ENCODE measurements at regions not wholly inside any gene's neighbourhood (a gene's known extent, or its start where the extent isn't known, plus 50 kb on each side); places are given as distances from the start of the nearest gene placed in this dataset.
A peak's percentile ranks its signal among the peaks of the same experiment; 100 is the strongest.

DNA sequence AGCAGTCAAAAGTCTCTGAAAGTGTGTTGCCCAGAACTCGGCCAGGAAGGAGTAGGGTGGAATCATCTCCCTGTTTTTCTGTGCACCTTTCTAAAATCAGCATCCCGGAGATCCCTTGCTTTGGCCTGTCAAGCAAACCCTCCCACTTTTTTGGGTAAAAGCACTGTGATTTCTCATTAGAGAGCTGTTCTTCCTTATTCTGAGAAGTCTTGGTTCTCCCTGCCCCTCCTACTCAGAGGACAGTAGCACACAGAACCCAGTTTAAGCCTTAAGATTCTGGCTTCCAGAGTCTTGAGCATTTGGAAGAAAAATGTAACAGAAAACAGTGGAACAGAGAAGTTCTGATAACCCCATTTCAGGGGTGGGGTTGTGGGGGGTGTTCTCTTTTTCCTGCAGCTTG lies 52.6 kb upstream of the KATNAL1 start:
- Mint-ChIP-seq H3K4me3 (no peak overlapping the region), H3K27ac (peak overlapping the region; percentile 9), H3K4me1 (peaks cover 14% of the 10 kb centered on the region), H3K27me3 (no peaks in the 10 kb centered on the region), H3K9me3 (no peaks in the 10 kb centered on the region), H3K36me3 (peaks cover 5% of the 10 kb centered on the region)
- DNase-seq (no peak), ATAC-seq (ENCODE audit: low read depth) (no peak)
- POLR2A ChIA-PET: interaction anchor here (1.0 kb wide), 1 partner anchor 35 kb away, joined by 3 read pairs; no protein-coding TSS in a partner anchor

DNA sequence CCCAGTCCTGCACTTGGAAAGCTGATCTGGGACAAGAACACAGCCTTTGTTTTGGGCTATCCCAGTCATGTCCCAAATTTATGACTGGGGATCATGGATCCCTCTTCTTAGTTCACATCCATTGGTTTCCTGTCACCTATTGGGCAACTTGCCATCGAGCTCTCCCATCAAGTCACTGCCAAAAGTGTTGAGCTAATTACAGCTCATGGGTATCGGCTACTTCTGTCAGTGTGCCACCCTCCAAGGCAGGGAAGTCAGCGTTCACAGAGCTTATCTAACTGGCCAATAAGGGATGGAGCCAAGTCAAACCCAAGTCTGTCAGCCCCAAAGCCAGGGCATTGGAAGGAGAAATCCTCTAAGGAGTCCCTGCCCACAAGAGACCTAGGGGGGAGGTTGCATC lies 53.2 kb upstream of the KATNAL1 start:
- no peak overlapping the region for H3K4me3 Mint-ChIP-seq
- H3K36me3 Mint-ChIP-seq: peaks cover 5% of the 10 kb centered on the region
- peaks cover 13% of the 10 kb centered on the region for H3K4me1 Mint-ChIP-seq
- H3K27ac Mint-ChIP-seq: no peak overlapping the region
- POLR2A ChIA-PET: interaction anchor here (1.0 kb wide), 1 partner anchor 34 kb away, joined by 3 read pairs; no protein-coding TSS in a partner anchor
- no peak for ATAC-seq (ENCODE audit: low read depth)
- DNase-seq: no peak
- no peaks in the 10 kb centered on the region for H3K9me3 Mint-ChIP-seq
- no peaks in the 10 kb centered on the region for H3K27me3 Mint-ChIP-seq

DNA sequence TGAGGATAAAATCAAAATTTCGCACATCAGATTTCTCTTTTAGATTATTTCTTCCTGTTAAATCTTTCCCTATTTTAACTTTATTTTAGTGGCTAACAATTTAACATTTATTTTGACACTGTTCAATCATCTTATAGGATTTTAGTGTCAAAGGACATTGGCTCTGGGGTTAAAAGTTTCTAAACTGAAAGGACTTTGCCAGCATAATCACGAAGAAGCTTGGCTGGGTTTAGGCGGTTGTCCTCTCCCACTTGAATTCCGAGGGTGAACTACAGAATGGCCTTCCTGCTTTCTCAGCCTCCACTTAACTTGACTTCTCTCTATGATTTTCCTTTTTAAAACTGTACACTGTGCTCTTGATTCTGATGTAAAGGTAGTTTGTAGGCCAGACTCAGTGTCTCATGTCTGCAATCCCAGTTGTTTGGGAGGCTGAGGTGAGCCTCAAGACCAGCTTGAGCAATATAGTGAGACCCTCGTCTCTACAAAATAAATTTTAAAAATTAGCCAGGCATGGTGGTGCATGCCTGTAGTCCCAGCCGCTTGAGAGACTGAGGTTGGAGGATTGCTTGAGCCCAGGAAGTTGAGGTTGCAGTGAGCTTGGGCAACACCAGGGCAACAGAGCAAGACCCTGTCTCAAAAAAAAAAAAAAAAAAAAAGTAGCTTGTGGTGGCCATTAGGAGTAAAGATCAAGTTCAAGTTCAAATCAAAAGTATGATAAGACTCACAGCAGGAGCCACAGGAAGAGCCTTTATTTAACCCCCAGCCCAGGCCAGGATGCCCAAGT lies 54.8 kb upstream of the KATNAL1 start:
- no peaks in the 10 kb centered on the region for H3K27me3 Mint-ChIP-seq
- no peaks in the 10 kb centered on the region for H3K9me3 Mint-ChIP-seq
- POLR2A ChIA-PET: interaction anchor here (0.6 to 0.7 kb wide), 2 partner anchors 9 to 166 kb away, joined by 4 read pairs; no protein-coding TSS in a partner anchor
- ATAC-seq (ENCODE audit: low read depth): no peak
- H3K27ac Mint-ChIP-seq: no peak overlapping the region
- no peak for DNase-seq
- H3K36me3 Mint-ChIP-seq: peaks cover 5% of the 10 kb centered on the region
- no peak overlapping the region for H3K4me3 Mint-ChIP-seq
- peaks cover 9% of the 10 kb centered on the region for H3K4me1 Mint-ChIP-seq

DNA sequence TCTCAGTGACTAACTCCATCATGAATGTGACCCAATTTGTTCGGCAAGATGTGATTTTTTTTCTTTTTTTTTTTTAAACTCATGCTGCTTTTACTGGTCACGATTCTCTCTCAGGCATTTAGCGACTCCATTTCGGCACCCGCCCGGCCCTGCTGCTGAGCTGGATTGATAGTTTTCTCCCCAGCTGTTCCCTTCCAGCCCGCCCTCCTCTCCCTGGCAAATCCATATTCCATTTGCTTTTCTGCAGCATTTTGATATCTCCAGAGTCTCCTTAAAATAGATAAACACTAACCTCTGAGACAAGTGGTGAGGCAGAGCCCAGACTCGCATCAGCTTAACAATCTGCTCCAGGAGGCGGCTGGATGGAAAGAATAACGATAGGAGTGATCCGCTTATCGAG lies 55.5 kb upstream of the KATNAL1 start:
- no peak overlapping the region for H3K27ac Mint-ChIP-seq
- no peak overlapping the region for H3K4me3 Mint-ChIP-seq
- H3K4me1 Mint-ChIP-seq: peaks cover 9% of the 10 kb centered on the region
- H3K27me3 Mint-ChIP-seq: no peaks in the 10 kb centered on the region
- POLR2A ChIA-PET: interaction anchor here (0.6 to 0.7 kb wide), 2 partner anchors 9 to 167 kb away, joined by 4 read pairs; no protein-coding TSS in a partner anchor
- ATAC-seq (ENCODE audit: low read depth) (no peak), DNase-seq (no peak)
- H3K36me3 Mint-ChIP-seq: peaks cover 6% of the 10 kb centered on the region
- no peaks in the 10 kb centered on the region for H3K9me3 Mint-ChIP-seq

DNA sequence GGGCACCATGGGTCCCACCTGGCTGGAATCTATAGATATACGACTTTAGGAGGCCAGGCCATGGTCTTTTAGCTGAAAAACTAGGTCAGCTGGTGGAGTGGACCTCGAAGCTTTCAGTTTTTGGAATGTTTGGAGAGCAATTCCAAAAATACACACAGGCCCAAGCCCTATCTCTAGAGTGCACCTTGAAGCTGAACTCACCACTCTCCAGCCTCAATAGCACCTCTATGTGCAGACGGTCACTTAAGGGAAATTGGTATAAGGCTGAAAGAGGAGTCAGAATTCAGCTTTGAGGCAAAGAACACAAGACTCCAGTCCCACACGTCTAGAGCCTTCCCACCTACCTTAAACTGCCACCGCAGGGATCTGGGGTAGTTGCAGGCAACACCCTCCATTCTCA lies 56.4 kb upstream of the KATNAL1 start:
- peaks cover 9% of the 10 kb centered on the region for H3K36me3 Mint-ChIP-seq
- ATAC-seq (ENCODE audit: low read depth): no peak
- H3K27me3 Mint-ChIP-seq: no peaks in the 10 kb centered on the region
- H3K9me3 Mint-ChIP-seq: peaks cover 1% of the 10 kb centered on the region
- no peak overlapping the region for H3K27ac Mint-ChIP-seq
- peaks cover 12% of the 10 kb centered on the region for H3K4me1 Mint-ChIP-seq
- DNase-seq: no peak
- POLR2A ChIA-PET: no interaction called here
- H3K4me3 Mint-ChIP-seq: no peak overlapping the region

DNA sequence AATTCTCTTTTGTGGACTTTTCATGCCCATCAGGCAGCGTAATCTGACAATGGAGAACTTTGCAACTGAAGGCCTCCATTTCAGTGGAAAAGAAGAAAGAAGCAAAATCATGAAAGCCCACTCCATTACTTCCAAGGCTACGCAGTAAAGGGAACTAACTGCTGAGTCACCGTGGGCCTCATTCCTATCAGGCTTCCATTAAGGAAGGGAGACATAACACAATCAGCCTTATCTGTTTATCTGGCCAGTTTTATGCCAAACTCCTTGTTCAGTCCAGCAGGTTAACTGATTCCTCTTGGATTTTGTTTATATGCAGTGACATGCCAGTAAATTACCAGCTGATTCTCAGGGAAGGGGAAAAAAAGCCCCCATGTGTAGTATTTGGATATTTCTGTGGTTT lies 56.8 kb upstream of the KATNAL1 start:
- Mint-ChIP-seq H3K27me3 (no peaks in the 10 kb centered on the region), H3K27ac (no peak overlapping the region), H3K36me3 (peaks cover 13% of the 10 kb centered on the region), H3K4me1 (peaks cover 16% of the 10 kb centered on the region), H3K9me3 (peaks cover 1% of the 10 kb centered on the region), H3K4me3 (no peak overlapping the region)
- DNase-seq (no peak), ATAC-seq (ENCODE audit: low read depth) (no peak)
- POLR2A ChIA-PET: no interaction called here

DNA sequence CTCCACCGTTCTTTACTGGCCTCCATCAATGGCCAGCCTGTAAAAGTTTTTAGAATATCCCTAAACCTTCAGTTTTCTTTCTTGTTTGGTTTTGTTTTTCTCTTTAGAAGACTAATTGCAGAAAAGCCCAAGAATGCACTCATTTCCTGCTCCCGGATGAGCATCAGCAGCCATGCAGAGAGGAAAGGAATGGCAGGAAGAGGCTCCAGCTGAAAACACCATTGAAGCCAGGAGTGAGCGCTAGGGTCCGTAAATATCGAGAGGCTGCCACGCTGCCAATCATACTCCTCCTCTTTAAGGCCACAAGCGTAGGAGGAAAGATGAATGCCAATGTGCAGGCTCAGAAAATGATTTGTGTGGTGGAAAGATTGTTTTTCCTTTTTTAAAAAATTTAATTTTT lies 57.4 kb upstream of the UBE2L5 start:
- no peak overlapping the region for H3K27ac Mint-ChIP-seq
- peaks cover 19% of the 10 kb centered on the region for H3K4me1 Mint-ChIP-seq
- H3K27me3 Mint-ChIP-seq: no peaks in the 10 kb centered on the region
- H3K4me3 Mint-ChIP-seq: no peak overlapping the region
- no peak for ATAC-seq (ENCODE audit: low read depth)
- H3K9me3 Mint-ChIP-seq: peaks cover 1% of the 10 kb centered on the region
- no peak for DNase-seq
- POLR2A ChIA-PET: no interaction called here
- peaks cover 13% of the 10 kb centered on the region for H3K36me3 Mint-ChIP-seq

DNA sequence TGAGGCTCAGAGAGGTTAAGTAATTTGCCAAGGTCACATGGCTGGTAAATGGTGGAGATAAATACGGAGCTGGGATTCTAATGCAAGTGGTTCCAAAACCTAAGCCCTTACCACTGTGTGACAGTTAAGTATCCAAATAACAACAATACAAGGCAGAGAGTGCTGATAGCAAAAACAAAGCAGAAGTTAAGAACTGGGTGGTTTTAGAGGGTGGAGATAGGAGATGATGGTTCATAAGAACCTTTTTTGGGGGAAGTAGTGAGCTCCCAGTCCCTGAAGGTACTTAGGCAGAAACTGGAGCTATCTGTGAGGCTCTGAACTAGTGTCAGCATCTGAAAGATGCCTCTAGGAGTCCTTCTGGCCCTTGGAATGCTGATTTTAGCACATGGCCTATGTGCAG lies 56.2 kb upstream of the UBE2L5 start:
- Mint-ChIP-seq H3K9me3 (peaks cover 1% of the 10 kb centered on the region), H3K4me3 (no peak overlapping the region), H3K36me3 (peaks cover 16% of the 10 kb centered on the region), H3K27ac (no peak overlapping the region), H3K27me3 (no peaks in the 10 kb centered on the region), H3K4me1 (peaks cover 28% of the 10 kb centered on the region)
- DNase-seq (no peak), ATAC-seq (ENCODE audit: low read depth) (no peak)
- POLR2A ChIA-PET: no interaction called here

DNA sequence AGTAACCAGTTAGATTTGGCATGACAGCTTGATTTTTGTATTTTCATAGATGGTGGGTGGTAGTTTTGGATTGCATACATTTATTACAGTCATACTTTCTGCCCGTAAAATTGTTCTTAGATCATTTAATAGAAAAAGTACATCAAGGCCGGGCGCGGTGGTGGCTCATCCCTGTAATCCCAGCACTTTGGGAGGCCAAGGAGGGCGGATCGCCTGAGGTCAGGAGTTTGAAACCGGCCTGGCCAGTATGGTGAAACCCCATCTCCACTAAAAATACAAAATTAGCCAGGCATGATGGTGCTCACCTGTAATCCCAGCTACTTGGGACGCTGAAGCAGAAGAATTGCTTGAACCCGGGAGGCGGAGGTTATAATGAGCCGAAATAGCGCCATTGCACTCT lies 55.0 kb upstream of the UBE2L5 start:
- Mint-ChIP-seq H3K36me3 (peaks cover 18% of the 10 kb centered on the region), H3K4me3 (no peak overlapping the region), H3K27me3 (no peaks in the 10 kb centered on the region), H3K4me1 (peaks cover 40% of the 10 kb centered on the region), H3K27ac (no peak overlapping the region), H3K9me3 (peaks cover 1% of the 10 kb centered on the region)
- POLR2A ChIA-PET: no interaction called here
- DNase-seq (no peak), ATAC-seq (ENCODE audit: low read depth) (no peak)

DNA sequence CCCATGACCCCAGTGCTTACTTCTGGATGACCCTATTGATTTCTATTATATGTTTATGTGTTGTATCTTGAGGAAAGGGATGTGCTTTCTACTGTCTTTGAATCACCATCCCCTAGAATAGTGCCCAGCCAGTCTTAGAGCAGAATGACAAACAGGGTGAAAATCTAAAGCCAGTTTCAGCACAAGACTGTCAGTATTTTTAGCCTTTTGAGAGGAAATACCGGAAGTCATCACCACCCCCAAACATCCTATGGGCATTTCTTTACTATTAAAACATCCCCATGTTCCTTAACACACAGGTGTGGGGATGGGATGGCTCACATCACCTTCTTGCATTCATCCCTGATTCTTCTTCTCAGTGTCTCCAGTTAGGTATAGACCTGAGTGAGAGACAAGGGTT lies 52.1 kb upstream of the UBE2L5 start:
- Mint-ChIP-seq H3K27me3 (no peaks in the 10 kb centered on the region), H3K27ac (peak overlapping the region; percentile 32), H3K9me3 (peaks cover 1% of the 10 kb centered on the region), H3K4me1 (peaks cover 61% of the 10 kb centered on the region), H3K36me3 (peaks cover 22% of the 10 kb centered on the region), H3K4me3 (peak overlapping the region; percentile 22)
- POLR2A ChIA-PET: interaction anchor here (3.2 to 3.5 kb wide), 2 partner anchors 25 to 63 kb away, joined by 10 to 13 read pairs; partner anchors contain the start of gene KATNAL1
- ATAC-seq (ENCODE audit: low read depth) (no peak), DNase-seq (no peak)

DNA sequence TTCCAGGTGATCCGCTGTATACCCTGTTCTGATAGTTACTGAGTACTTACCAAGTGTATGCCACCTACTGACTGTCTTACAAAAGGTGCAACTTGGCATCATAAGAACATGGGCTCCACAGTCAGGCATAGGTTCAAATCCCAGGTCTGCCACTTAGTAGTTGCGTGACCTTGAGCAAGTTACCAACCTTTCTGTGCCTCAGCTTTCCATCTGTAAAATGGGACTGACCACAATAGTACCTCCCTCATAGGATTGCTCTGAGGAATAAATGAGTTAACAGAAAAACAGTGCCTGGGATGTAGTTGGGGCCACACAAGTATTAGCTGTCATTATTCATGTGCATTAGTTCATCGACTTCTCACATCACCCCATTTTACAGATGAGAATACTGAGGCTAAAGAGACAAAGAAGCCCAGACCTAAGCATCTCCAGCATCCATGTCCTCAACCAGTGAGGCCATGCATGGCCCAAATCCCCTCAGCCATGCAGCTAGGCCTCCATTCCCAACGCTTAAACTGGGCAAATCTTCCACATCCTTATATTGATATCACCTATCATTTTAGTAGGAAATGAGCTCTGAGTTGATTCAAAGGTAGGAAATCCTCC lies 51.3 kb upstream of the UBE2L5 start:
- DNase-seq (no peak), ATAC-seq (ENCODE audit: low read depth) (no peak)
- Mint-ChIP-seq H3K9me3 (peaks cover 1% of the 10 kb centered on the region), H3K27ac (peak overlapping the region; percentile 94), H3K4me1 (peaks cover 67% of the 10 kb centered on the region), H3K27me3 (no peaks in the 10 kb centered on the region), H3K4me3 (peak overlapping the region; percentile 51), H3K36me3 (peaks cover 22% of the 10 kb centered on the region)
- POLR2A ChIA-PET: interaction anchor here (0.5 to 3.5 kb wide), 6 partner anchors 8 to 95 kb away, joined by 4 to 13 read pairs (median 10); partner anchors contain the start of genes HMGB1, KATNAL1 and UBE2L5

DNA sequence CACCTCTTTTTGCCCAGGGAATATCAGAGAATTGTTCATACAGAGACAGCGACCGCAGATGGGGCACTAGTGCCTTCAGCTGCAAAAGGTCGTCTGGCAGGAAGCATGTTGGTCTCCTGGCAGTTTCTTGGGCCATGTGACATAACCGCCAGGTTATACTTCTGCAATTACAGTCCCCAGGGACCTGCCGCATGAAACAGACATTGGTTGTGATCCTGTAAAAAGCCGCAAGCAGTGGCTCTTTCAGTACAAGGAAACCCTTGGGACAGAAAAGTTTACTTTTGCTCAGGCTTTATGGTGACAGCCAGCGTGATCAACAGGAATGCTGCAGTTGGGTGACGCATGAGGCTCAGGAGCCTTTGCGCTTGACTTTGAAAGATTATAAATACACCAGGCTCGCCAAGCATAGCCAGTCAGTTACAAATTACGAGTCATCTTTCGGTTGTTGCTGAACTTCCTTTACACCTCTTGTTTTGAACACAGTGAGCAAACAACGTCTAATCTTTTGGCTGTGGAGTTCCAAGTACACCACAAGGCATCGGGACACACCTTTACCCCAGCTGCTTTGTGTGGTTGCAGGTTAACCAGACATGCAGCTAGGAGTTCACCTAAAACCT lies 50.5 kb upstream of the UBE2L5 start:
- H3K36me3 Mint-ChIP-seq: peaks cover 22% of the 10 kb centered on the region
- H3K9me3 Mint-ChIP-seq: peaks cover 1% of the 10 kb centered on the region
- POLR2A ChIA-PET: interaction anchor here (0.5 to 3.5 kb wide), 9 partner anchors 9 to 94 kb away, joined by 3 to 13 read pairs (median 6); partner anchors contain the start of genes HMGB1, KATNAL1 and UBE2L5
- ATAC-seq (ENCODE audit: low read depth): peak; percentile 47
- peak overlapping the region; percentile 94 for H3K27ac Mint-ChIP-seq
- H3K4me3 Mint-ChIP-seq: peak overlapping the region; percentile 51
- no peaks in the 10 kb centered on the region for H3K27me3 Mint-ChIP-seq
- peak; percentile 57 for DNase-seq
- peaks cover 74% of the 10 kb centered on the region for H3K4me1 Mint-ChIP-seq

Measured in activated naive CD8-positive, alpha-beta T cell treated with anti-CD3 and anti-CD28 coated beads, Interleukin-2, amount 10 ng/mL, durations not matched to agents 7 days and 5 days (primary cell).